ENCODE measurements at regions not wholly inside any gene's neighbourhood (a gene's known extent, or its start where the extent isn't known, plus 50 kb on each side); places are given as distances from the start of the nearest gene placed in this dataset.

DNA sequence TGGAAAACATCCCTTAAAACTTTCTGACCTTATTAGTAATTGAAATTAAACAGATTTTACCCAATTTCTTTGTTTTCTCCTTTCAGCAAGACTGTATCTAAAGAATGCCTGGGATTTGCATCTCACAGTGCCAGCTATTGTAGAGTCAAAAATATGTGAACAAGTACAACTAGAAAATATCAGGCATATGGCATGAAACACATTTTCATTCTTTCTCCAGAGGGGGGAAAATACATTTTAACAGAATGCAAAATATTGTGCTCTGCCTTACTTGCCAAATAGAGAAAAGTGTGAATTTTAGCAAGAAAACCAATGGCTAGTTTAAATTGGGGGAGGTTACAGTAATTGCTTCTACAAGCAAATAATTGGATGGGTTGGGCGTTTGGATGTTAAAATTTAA lies 366.6 kb upstream of the FIGN start:
- no peak for DNase-seq

DNA sequence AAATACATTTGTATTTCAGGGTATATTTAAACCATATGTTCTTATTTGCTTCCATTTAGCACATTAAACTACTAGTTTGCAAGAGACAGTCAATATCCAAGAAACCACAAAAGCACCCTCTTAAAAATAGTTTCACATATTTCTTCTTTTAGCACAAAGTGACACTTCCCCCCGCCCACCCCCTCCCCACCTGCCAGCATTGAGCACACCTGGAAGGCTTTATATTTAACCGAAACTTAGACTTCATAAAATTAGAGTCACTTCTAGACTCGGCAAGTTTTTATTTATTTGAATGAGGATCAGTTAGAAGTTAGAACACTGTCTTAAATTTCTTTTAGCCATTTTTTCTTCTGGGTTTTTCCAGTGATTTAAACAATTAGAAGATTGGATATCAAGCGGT lies 355.9 kb upstream of the FIGN start:
- no peak for DNase-seq

GRCh38 chr2:164090533-164090932 lies 354.7 kb upstream of the FIGN start:
- no peak for DNase-seq

DNA sequence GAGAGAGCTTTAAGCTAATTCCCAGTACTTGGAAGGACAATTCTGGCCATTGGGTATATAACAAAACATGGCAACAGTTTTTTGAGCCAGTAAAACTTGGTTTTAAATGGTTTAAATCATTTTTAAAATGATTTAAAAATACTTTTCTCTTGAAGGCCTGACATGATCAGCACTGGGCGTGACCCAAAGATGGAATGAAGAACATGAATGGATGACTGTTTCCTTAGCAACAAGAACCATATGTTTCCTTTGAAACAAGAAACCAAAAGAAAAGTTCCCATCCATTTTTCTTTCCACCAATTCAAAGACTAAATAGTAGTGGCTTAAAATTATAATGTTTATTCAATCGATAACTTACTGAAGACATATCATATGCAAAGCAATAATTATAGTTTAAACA lies 348.3 kb upstream of the FIGN start:
- DNase-seq = no peak

- DNase-seq = no peak
These were observed 344.7 kb upstream of the FIGN start for GRCh38 chr2:164080486-164080885.

GRCh38 chr2:164079258-164079657 lies 343.4 kb upstream of the FIGN start:
- DNase-seq = no peak

GRCh38 chr2:164078421-164078820 lies 342.6 kb upstream of the FIGN start:
- DNase-seq = no peak

GRCh38 chr2:164073101-164074074 lies 337.6 kb upstream of the FIGN start:
- DNase-seq = peak in 1 of 56 donors; percentile 0

- no peak for DNase-seq
These were observed 333.7 kb upstream of the FIGN start for GRCh38 chr2:164069540-164069939.

DNA sequence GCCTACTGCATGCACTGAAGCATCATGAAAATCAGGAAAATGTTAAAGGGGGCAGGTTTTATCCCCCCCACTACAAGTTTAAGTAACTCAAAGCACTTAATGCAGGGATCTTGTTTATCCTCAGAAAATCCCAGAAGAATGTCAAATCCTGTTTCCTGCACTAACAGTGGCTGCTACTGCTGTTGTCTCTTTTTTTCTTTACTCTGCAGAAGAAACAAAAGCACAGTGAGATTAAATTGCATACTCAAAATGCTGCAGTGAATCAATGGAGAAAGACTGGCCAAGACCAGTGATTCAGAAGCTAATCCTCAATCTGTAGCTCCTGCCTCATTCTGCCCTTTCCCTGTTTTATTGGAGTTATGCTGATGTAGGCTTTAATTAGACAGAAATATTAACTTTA lies 332.3 kb upstream of the FIGN start:
- DNase-seq = no peak

GRCh38 chr2:164066095-164066494 lies 330.3 kb upstream of the FIGN start:
- DNase-seq = no peak

DNA sequence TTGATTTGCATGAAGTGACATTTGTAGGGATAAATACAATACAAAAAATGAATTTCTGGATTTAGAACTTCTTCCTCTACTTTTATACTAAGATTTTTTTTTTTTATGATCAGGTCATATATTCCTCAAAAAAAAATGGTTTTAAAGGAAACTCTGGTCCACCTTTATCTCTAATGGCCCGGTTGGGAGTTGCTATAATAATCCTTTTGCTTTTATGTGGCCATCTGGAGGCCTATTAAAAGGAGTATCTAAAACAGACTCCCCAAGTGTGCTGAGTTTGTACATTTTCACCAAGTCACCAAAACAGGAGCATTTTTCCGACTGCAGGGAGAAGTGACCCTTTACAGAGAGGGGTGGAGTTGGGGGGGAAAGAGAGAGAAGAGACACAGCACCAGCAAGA lies 329.2 kb upstream of the FIGN start:
- no peak for DNase-seq

- peak in 10 of 56 donors; percentile 2 to 67 (median 8) for DNase-seq
These were observed 325.4 kb upstream of the FIGN start for GRCh38 chr2:164061129-164061746.

GRCh38 chr2:164060031-164060430 lies 324.2 kb upstream of the FIGN start:
- no peak for DNase-seq

GRCh38 chr2:164055623-164056022 lies 319.8 kb upstream of the FIGN start:
- no peak for DNase-seq

GRCh38 chr2:164054651-164055050 lies 318.8 kb upstream of the FIGN start:
- no peak for DNase-seq

DNA sequence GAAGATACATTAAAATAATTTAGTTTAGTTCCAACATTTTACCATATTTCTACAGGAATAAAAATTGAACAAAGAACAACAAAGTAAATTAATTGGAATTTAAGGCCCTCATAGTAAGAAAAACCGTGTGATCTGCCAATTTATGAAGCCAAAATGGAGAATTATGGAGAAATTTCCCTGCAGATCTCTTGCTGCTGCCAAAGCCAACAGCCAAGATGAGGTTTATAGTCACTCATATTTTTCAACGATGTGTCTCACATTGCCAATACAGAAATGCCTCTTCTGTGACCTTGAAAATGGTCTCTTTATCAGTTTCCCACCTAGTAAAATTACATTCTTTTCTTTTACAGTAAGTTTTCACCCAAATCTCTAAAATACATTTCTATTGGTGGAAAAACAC lies 317.2 kb upstream of the FIGN start:
- no peak for DNase-seq

- no peak for DNase-seq
These were observed 316.2 kb upstream of the FIGN start for GRCh38 chr2:164052006-164052405.

GRCh38 chr2:164048729-164049128 lies 312.9 kb upstream of the FIGN start:
- no peak for DNase-seq

DNA sequence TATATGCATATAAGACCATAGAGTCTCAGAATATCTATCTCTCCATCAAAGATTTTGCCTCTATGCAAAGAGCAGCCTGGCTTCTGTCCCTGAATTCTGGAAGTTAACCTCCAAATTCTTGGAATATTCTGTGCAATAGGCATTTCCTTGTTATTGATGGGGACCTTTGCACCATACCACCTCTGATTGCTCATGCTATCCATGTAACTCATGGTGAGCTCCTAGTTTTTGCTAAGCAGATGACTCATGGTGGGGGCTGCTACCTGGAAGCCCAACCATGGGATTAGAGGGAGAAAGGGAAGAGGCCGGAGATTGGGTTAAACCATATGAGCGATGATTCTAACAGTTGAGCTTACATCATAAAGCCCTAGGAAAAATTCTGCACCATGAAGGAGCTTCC lies 310.2 kb upstream of the FIGN start:
- no peak for DNase-seq

GRCh38 chr2:164044622-164045021 lies 308.8 kb upstream of the FIGN start:
- DNase-seq = peak in 1 of 56 donors; percentile 4

DNA sequence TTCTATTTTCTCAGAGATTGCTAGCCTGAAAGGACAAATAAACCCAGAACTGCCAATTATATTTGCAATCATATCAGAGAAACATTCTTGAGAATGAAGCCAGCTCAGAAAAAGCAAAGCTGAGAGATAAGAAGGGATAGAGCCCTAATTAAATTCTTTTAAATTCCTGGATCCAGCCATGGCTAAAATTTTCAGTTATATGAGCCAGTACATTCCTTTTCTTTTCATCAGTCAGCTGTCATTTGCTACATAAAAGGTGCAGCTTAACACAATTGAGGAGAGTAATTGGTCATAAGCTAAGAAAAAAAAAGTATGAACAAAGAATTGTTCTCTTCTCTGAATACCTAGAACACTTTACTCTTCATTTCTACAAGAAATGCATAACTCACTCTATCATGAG lies 303.5 kb upstream of the FIGN start:
- no peak for DNase-seq

- no peak for DNase-seq
These were observed 297.2 kb upstream of the FIGN start for GRCh38 chr2:164032995-164033394.

All from amygdala (tissue), 56 donors.